Liver (tissue), 3 donors: ENCODE measurements at regions not wholly inside any gene's neighbourhood (a gene's known extent, or its start where the extent isn't known, plus 50 kb on each side); places are given as distances from the start of the nearest gene placed in this dataset.

Source experiments
- EGR1 ChIP-seq, 2 donors: IDR thresholded peaks; 2 replicates each; pipeline ENCODE4 v1.6.1; 2016 to 2018; ENCODE audit warnings: antibody characterized with exemption in 2 of 2, low read depth in 2 of 2
- GABPA ChIP-seq, 2 donors: IDR thresholded peaks in 1 of 2; conservative IDR thresholded peaks in 1 of 2; 2 replicates each; pipeline ENCODE4 v1.6.1; 2016; ENCODE audit warnings: antibody characterized with exemption in 2 of 2, mild to moderate bottlenecking in 1 of 2, moderate library complexity in 1 of 2
- JUND ChIP-seq, 2 donors: IDR thresholded peaks; 2 replicates each; pipeline ENCODE4 v1.6.1; 2016; ENCODE audit warnings: antibody characterized with exemption in 2 of 2
- MAX ChIP-seq: IDR thresholded peaks from 2 replicates; pipeline ENCODE4 v1.6.1; 2016; ENCODE audit warnings: antibody characterized with exemption
- RAD21 ChIP-seq, 2 donors: IDR thresholded peaks; 2 replicates each; pipeline ENCODE4 v1.6.1; 2016; ENCODE audit warnings: antibody characterized with exemption in 2 of 2, mild to moderate bottlenecking in 2 of 2
- SP1 ChIP-seq: IDR thresholded peaks from 2 replicates; pipeline ENCODE4 v1.6.1; 2018; ENCODE audit warnings: antibody characterized with exemption, mild to moderate bottlenecking
- TAF1 ChIP-seq: conservative IDR thresholded peaks from 2 replicates; pipeline ENCODE4 v1.6.1; 2016; ENCODE audit warnings: antibody characterized with exemption, mild to moderate bottlenecking
- TF ChIP-seq, protein P1 (sequence below): fragments of 150-350 bp; IDR thresholded peaks from 2 replicates; pipeline ENCODE4 v1.5.1; 2017; ENCODE audit warnings: improper control_type of control experiment, low read depth, low read length; ENCODE audit not compliant: missing input control
- TF ChIP-seq, protein P2 (sequence below): IDR thresholded peaks from 2 replicates; pipeline ENCODE4 v1.6.1; 2016; ENCODE audit warnings: antibody characterized with exemption, mild to moderate bottlenecking
- TF ChIP-seq, protein P3 (sequence below): IDR thresholded peaks from 2 replicates; pipeline ENCODE4 v1.6.1; 2016; ENCODE audit warnings: antibody characterized with exemption
- donor health status: healthy.
- donor health status: healthy.

DNA sequence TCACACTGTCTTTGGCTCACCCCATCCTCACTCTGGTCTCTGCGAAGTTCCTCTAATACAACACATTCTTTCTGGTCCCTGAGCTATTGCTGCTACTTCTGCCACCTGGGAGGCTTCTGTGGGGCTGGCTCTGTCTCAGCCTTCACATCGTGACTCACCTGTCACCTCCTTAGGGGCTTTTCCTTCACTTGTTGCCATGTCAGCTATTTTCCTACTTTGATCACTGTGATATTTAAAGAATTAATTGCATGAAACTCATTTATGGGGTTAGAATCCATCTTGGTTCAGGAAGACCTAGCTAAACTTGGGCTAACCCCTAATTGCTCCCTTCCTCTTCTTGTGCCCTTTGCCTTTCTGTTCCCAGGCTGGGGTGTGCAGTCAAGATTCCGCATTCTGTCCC is 346.9 kb downstream of the WDR72 start:
- TF ChIP-seq SP1 (no peak), RAD21 (IDR thresholded peaks at IDR 0.05) (no peak), GABPA (IDR thresholded peaks at IDR 0.05 in 1 of 2, conservative IDR thresholded peaks at IDR 0.05 in 1 of 2) (no peak), MAX (no peak), JUND (IDR thresholded peaks at IDR 0.05) (no peak), EGR1 (IDR thresholded peaks at IDR 0.05; ENCODE audit: low read depth in 2 of 2) (no peak), TAF1 (no peak)
- TF ChIP-seq, protein P1, sequence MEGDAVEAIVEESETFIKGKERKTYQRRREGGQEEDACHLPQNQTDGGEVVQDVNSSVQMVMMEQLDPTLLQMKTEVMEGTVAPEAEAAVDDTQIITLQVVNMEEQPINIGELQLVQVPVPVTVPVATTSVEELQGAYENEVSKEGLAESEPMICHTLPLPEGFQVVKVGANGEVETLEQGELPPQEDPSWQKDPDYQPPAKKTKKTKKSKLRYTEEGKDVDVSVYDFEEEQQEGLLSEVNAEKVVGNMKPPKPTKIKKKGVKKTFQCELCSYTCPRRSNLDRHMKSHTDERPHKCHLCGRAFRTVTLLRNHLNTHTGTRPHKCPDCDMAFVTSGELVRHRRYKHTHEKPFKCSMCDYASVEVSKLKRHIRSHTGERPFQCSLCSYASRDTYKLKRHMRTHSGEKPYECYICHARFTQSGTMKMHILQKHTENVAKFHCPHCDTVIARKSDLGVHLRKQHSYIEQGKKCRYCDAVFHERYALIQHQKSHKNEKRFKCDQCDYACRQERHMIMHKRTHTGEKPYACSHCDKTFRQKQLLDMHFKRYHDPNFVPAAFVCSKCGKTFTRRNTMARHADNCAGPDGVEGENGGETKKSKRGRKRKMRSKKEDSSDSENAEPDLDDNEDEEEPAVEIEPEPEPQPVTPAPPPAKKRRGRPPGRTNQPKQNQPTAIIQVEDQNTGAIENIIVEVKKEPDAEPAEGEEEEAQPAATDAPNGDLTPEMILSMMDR, result no peak
- TF ChIP-seq, protein P2, sequence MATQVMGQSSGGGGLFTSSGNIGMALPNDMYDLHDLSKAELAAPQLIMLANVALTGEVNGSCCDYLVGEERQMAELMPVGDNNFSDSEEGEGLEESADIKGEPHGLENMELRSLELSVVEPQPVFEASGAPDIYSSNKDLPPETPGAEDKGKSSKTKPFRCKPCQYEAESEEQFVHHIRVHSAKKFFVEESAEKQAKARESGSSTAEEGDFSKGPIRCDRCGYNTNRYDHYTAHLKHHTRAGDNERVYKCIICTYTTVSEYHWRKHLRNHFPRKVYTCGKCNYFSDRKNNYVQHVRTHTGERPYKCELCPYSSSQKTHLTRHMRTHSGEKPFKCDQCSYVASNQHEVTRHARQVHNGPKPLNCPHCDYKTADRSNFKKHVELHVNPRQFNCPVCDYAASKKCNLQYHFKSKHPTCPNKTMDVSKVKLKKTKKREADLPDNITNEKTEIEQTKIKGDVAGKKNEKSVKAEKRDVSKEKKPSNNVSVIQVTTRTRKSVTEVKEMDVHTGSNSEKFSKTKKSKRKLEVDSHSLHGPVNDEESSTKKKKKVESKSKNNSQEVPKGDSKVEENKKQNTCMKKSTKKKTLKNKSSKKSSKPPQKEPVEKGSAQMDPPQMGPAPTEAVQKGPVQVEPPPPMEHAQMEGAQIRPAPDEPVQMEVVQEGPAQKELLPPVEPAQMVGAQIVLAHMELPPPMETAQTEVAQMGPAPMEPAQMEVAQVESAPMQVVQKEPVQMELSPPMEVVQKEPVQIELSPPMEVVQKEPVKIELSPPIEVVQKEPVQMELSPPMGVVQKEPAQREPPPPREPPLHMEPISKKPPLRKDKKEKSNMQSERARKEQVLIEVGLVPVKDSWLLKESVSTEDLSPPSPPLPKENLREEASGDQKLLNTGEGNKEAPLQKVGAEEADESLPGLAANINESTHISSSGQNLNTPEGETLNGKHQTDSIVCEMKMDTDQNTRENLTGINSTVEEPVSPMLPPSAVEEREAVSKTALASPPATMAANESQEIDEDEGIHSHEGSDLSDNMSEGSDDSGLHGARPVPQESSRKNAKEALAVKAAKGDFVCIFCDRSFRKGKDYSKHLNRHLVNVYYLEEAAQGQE, result no peak
- TF ChIP-seq, protein P3, sequence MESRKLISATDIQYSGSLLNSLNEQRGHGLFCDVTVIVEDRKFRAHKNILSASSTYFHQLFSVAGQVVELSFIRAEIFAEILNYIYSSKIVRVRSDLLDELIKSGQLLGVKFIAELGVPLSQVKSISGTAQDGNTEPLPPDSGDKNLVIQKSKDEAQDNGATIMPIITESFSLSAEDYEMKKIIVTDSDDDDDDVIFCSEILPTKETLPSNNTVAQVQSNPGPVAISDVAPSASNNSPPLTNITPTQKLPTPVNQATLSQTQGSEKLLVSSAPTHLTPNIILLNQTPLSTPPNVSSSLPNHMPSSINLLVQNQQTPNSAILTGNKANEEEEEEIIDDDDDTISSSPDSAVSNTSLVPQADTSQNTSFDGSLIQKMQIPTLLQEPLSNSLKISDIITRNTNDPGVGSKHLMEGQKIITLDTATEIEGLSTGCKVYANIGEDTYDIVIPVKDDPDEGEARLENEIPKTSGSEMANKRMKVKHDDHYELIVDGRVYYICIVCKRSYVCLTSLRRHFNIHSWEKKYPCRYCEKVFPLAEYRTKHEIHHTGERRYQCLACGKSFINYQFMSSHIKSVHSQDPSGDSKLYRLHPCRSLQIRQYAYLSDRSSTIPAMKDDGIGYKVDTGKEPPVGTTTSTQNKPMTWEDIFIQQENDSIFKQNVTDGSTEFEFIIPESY, result no peak
